Spleen (tissue), 11 donors: ENCODE measurements at regions not wholly inside any gene's neighbourhood (a gene's known extent, or its start where the extent isn't known, plus 50 kb on each side); places are given as distances from the start of the nearest gene placed in this dataset.
A peak's percentile ranks its signal among the peaks of the same experiment; 100 is the strongest.

ENCODE experiments used
- DNase-seq: peaks from one replicate; pipeline ENCODE4 v3.0.0-alpha.2; 2020
- H3K27ac ChIP-seq, 8 donors: fragments of 200-600 bp; sonication (generic) in 7 of 8; 1 replicate in 4 of 8; 2 replicates in 4 of 8; pipeline versions ENCODE4 v1.5.0 to v1.8.0; 2016 to 2021; ENCODE audit warnings: inconsistent platforms in 4 of 8, mild to moderate bottlenecking in 4 of 8, moderate library complexity in 1 of 8
- H3K27me3 ChIP-seq, 7 donors: fragments of 200-600 bp; sonication (generic) in 6 of 7; replicated peaks in 1 of 7; 1 replicate in 4 of 7; 2 replicates in 3 of 7; pipeline versions ENCODE4 v1.5.0 to v1.8.0; 2016 to 2021; ENCODE audit warnings: inconsistent platforms in 3 of 7, mild to moderate bottlenecking in 1 of 7
- H3K36me3 ChIP-seq, 6 donors: fragments of 200-600 bp; sonication (generic) in 5 of 6; 1 replicate in 4 of 6; 2 replicates in 2 of 6; pipeline versions ENCODE4 v1.5.0 to v1.8.0; 2016 to 2021; ENCODE audit warnings: inconsistent platforms in 2 of 6
- H3K4me1 ChIP-seq, 6 donors: fragments of 200-600 bp; sonication (generic) in 5 of 6; 1 replicate in 3 of 6; 2 replicates in 3 of 6; pipeline versions ENCODE4 v1.5.0 to v1.8.0; 2016 to 2021; ENCODE audit warnings: inconsistent platforms in 3 of 6
- H3K4me3 ChIP-seq, 8 donors: fragments of 200-600 bp; sonication (generic) in 7 of 8; 1 replicate in 4 of 8; 2 replicates in 4 of 8; pipeline versions ENCODE4 v1.5.0 to v1.8.0; 2016 to 2021; ENCODE audit warnings: inconsistent platforms in 4 of 8, mild to moderate bottlenecking in 4 of 8, moderate library complexity in 2 of 8
- H3K9me3 ChIP-seq, 8 donors: fragments of 200-600 bp; sonication (generic) in 7 of 8; 1 replicate in 4 of 8; 2 replicates in 4 of 8; pipeline versions ENCODE4 v1.5.0 to v1.8.0; 2016 to 2021; ENCODE audit warnings: inconsistent platforms in 4 of 8
- CTCF ChIP-seq, 11 experiments: fragments of 200-600 bp in 7 of 11; fragments of 450-650 bp in 4 of 11; sonication (generic) in 4 of 11; IDR thresholded peaks in 8 of 11; conservative IDR thresholded peaks in 3 of 11; 1 replicate in 7 of 11; 2 replicates in 4 of 11; pipeline versions ENCODE4 v1.4.0 to v1.8.0; 2016 to 2021; ENCODE audit warnings: antibody characterized with exemption in 11 of 11, inconsistent platforms in 4 of 11, mild to moderate bottlenecking in 1 of 11
- POLR2A ChIP-seq, 3 donors: fragments of 450-650 bp; IDR thresholded peaks; one replicate each; pipeline ENCODE4 v1.5.1; 2017; ENCODE audit warnings: antibody characterized with exemption in 3 of 3, mild to moderate bottlenecking in 1 of 3
- POLR2AphosphoS5 ChIP-seq, 3 donors: sonication (generic); formaldehyde crosslinking; IDR thresholded peaks; one replicate each; pipeline ENCODE4 v1.5.1; 2017; ENCODE audit warnings: antibody characterized with exemption in 3 of 3
- WGBS, 5 donors: extraction: QIAGEN DNeasy Blood & Tissue Kit in 3 of 5; methylation state at CpG; one replicate each; pipeline versions ENCODE4 v1.1.5 to v1.1.7; 2013 to 2018; 5-methylcytosine and 5-hydroxymethylcytosine counted together
- intact Hi-C: fragments of 100-400 bp; cut with DNase I; formaldehyde crosslinking; loops from one replicate; pipeline ENCODE4 v1.15.0; 2023; ENCODE audit warnings: low total_unique reads
- donor health status: healthy with polysubstance abuse.
- donor health status: DM: no; HTN: no; CAD: no; lungs with moderate emphysema.
- donor health status: DM: no; HTN: no; CAD: no.
- donor health status: Bipolar disorder and iron deficiency.
- donor health status: healthy.
- donor health status: DM: no; HTN: no; CAD: no.
- donor health status: DM: yes; HTN: yes; CAD: no.

GRCh38 chr17:71084219-71084618 is 914.9 kb downstream of the KCNJ2 start:
- Histone ChIP-seq H3K27me3 (no peaks in the 10 kb centered on the region), H3K4me3 (no peak overlapping the region), H3K9me3 (peaks cover 0 to 3% (median 0%) of the 10 kb centered on the region in 8 donors), H3K27ac (no peak overlapping the region), H3K36me3 (no peaks in the 10 kb centered on the region), H3K4me1 (no peaks in the 10 kb centered on the region)
- no peak for DNase-seq
- no peak for TF ChIP-seq POLR2AphosphoS5 (IDR thresholded peaks at IDR 0.05)
- TF ChIP-seq CTCF (IDR thresholded peaks at IDR 0.05 in 8 of 11, conservative IDR thresholded peaks at IDR 0.05 in 3 of 11) = peak in 5 of 11 experiments; percentile 18 to 44 (median 31)
- intact Hi-C loops = no loop called here
- 32 to 55% (median 43%) methylated on average over 5 of the region's 5 CpGs for WGBS, 5 donors

GRCh38 chr17:71084838-71085237 is 915.5 kb downstream of the KCNJ2 start:
- TF ChIP-seq CTCF (IDR thresholded peaks at IDR 0.05 in 8 of 11, conservative IDR thresholded peaks at IDR 0.05 in 3 of 11) (no peak), POLR2A (IDR thresholded peaks at IDR 0.05) (no peak)
- no peaks in the 10 kb centered on the region for H3K4me1 ChIP-seq
- 82 to 97% (median 91%) methylated on average over 3 of the region's 3 CpGs for WGBS, 5 donors
- no peak for DNase-seq
- H3K4me3 ChIP-seq = no peak overlapping the region
- H3K9me3 ChIP-seq = peaks cover 0 to 3% (median 0%) of the 10 kb centered on the region in 8 donors
- no peaks in the 10 kb centered on the region for H3K36me3 ChIP-seq
- no peaks in the 10 kb centered on the region for H3K27me3 ChIP-seq
- H3K27ac ChIP-seq = no peak overlapping the region
- intact Hi-C loops = no loop called here

GRCh38 chr17:71085238-71086033 is 916.1 kb downstream of the KCNJ2 start:
- no peak for TF ChIP-seq POLR2A (IDR thresholded peaks at IDR 0.05)
- TF ChIP-seq POLR2AphosphoS5 (IDR thresholded peaks at IDR 0.05) = no peak
- no peak for TF ChIP-seq CTCF (IDR thresholded peaks at IDR 0.05 in 8 of 11, conservative IDR thresholded peaks at IDR 0.05 in 3 of 11)
- Histone ChIP-seq H3K36me3 (no peaks in the 10 kb centered on the region), H3K4me1 (no peaks in the 10 kb centered on the region), H3K4me3 (no peak overlapping the region), H3K27me3 (no peaks in the 10 kb centered on the region), H3K27ac (no peak overlapping the region), H3K9me3 (peaks cover 0 to 7% (median under 1%) of the 10 kb centered on the region in 8 donors)
- intact Hi-C loops = no loop called here
- no peak for DNase-seq
- WGBS, 5 donors = 41 to 78% (median 59%) methylated on average over 5 of the region's 5 CpGs

- no peak overlapping the region for H3K27ac ChIP-seq
- 13 to 64% (median 32%) methylated on average over 1 of the region's 1 CpG for WGBS, 5 donors
- peaks cover 0 to 20% (median 11%) of the 10 kb centered on the region in 8 donors for H3K9me3 ChIP-seq
- no peak for DNase-seq
- TF ChIP-seq CTCF (IDR thresholded peaks at IDR 0.05 in 8 of 11, conservative IDR thresholded peaks at IDR 0.05 in 3 of 11) (no peak), POLR2AphosphoS5 (IDR thresholded peaks at IDR 0.05) (no peak), POLR2A (IDR thresholded peaks at IDR 0.05) (no peak)
- no peaks in the 10 kb centered on the region for H3K36me3 ChIP-seq
- no peak overlapping the region for H3K4me3 ChIP-seq
- no peaks in the 10 kb centered on the region for H3K4me1 ChIP-seq
- intact Hi-C loops = no loop called here
- no peaks in the 10 kb centered on the region for H3K27me3 ChIP-seq
Measured at GRCh38 chr17:71089431-71089830, 920.1 kb downstream of the KCNJ2 start.
